HCT116 (cell line): ENCODE measurements at regions not wholly inside any gene's neighbourhood (a gene's known extent, or its start where the extent isn't known, plus 50 kb on each side); places are given as distances from the start of the nearest gene placed in this dataset.

Experiments
- CTCF ChIP-seq, 3 experiments: fragments of 200-600 bp in 1 of 3; sonication (generic) in 1 of 3; IDR thresholded peaks in 2 of 3; conservative IDR thresholded peaks in 1 of 3; 2 replicates each; pipeline ENCODE4 v1.5.1; 2012 to 2017; ENCODE audit warnings: low read depth in 2 of 3, low read length in 2 of 3, antibody characterized with exemption in 1 of 3, borderline replicate concordance in 1 of 3, control low read depth in 1 of 3, mild to moderate bottlenecking in 1 of 3, mixed read lengths in 1 of 3, mixed run types in 1 of 3, moderate library complexity in 1 of 3; ENCODE audit not compliant: insufficient read depth in 1 of 3
- EZH2 ChIP-seq: fragments of 200-600 bp; sonication (generic); IDR thresholded peaks from 2 replicates; pipeline ENCODE4 v1.6.1; 2017; ENCODE audit warnings: antibody characterized with exemption, mixed run types
- EZH2phosphoT487 ChIP-seq: fragments of 200-600 bp; IDR thresholded peaks from 2 replicates; pipeline ENCODE4 v1.6.1; 2018; ENCODE audit warnings: antibody characterized with exemption, borderline replicate concordance
- POLR2A ChIP-seq: IDR thresholded peaks from 2 replicates; pipeline ENCODE4 v1.7.0; 2011; ENCODE audit warnings: borderline replicate concordance; ENCODE audit not compliant: insufficient read depth, insufficient read length; ENCODE audit errors: extremely low read depth
- RAD21 ChIP-seq: IDR thresholded peaks from 2 replicates; pipeline ENCODE4 v1.6.1; 2012; ENCODE audit warnings: low read depth, mild to moderate bottlenecking

GRCh38 chr12:28618171-28618570, 427.9 kb downstream of the CCDC91 start:
- no peak for TF ChIP-seq CTCF (IDR thresholded peaks at IDR 0.05 in 2 of 3, conservative IDR thresholded peaks at IDR 0.05 in 1 of 3; ENCODE audit: borderline replicate concordance in 1 of 3, insufficient read depth in 1 of 3, low read depth in 2 of 3, low read length in 2 of 3)
- TF ChIP-seq RAD21 = no peak
- no peak for TF ChIP-seq POLR2A
- no peak for TF ChIP-seq EZH2phosphoT487
- TF ChIP-seq EZH2 = no peak
